Spleen (tissue), 7 donors: ENCODE measurements at regions not wholly inside any gene's neighbourhood (a gene's known extent, or its start where the extent isn't known, plus 50 kb on each side); places are given as distances from the start of the nearest gene placed in this dataset.

Experiments
- CTCF ChIP-seq, 11 experiments: fragments of 200-600 bp in 7 of 11; fragments of 450-650 bp in 4 of 11; sonication (generic) in 4 of 11; IDR thresholded peaks in 8 of 11; conservative IDR thresholded peaks in 3 of 11; 1 replicate in 7 of 11; 2 replicates in 4 of 11; pipeline versions ENCODE4 v1.4.0 to v1.8.0; 2016 to 2021; ENCODE audit warnings: antibody characterized with exemption in 11 of 11, inconsistent platforms in 4 of 11, mild to moderate bottlenecking in 1 of 11
- POLR2A ChIP-seq, 3 donors: fragments of 450-650 bp; IDR thresholded peaks; one replicate each; pipeline ENCODE4 v1.5.1; 2017; ENCODE audit warnings: antibody characterized with exemption in 3 of 3, mild to moderate bottlenecking in 1 of 3
- POLR2AphosphoS5 ChIP-seq, 3 donors: sonication (generic); formaldehyde crosslinking; IDR thresholded peaks; one replicate each; pipeline ENCODE4 v1.5.1; 2017; ENCODE audit warnings: antibody characterized with exemption in 3 of 3
- donor health status: DM: no; HTN: no; CAD: no; lungs with moderate emphysema.
- donor health status: DM: no; HTN: no; CAD: no.
- donor health status: DM: no; HTN: no; CAD: no.

DNA sequence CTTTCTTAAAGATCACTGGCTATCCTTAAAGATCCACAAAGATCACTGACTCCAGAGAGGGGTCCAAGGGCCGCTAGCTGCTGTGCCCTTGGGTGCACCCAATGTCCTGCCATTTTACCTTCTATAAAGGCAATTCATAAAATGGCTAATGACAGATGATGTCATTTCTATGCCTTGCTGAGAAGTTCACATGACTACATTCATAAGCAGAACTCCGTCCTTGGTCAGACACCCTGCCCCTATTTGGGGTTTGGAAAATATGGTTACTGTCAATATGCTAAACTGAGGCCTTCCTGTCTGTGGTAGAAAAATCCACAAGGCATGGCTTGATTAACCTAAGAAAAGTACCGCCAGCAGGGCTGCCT lies 60.9 kb upstream of the BMAL1 start:
- TF ChIP-seq CTCF (IDR thresholded peaks at IDR 0.05 in 8 of 11, conservative IDR thresholded peaks at IDR 0.05 in 3 of 11) (no peak), POLR2AphosphoS5 (IDR thresholded peaks at IDR 0.05) (no peak), POLR2A (IDR thresholded peaks at IDR 0.05) (no peak)
